ENCODE measurements at regions not wholly inside any gene's neighbourhood (a gene's known extent, or its start where the extent isn't known, plus 50 kb on each side); places are given as distances from the start of the nearest gene placed in this dataset.
"Not testable (repeated sequence)": the region's sequence is repeated elsewhere in the genome, so short reads cannot be mapped to it uniquely, and the experiment has no call there.

- H3K4me3 ChIP-seq (ENCODE audit: low read depth, low read length) = no peak overlapping the region
- no peak for DNase-seq (ENCODE audit: low read depth)
- no peak for TF ChIP-seq CTCF (conservative IDR thresholded peaks at IDR 0.05; ENCODE audit: low read depth, low read length)
These were observed 310.5 kb downstream of the PTGER3 start for GRCh38 chr1:70737125-70737524.

GRCh38 chr1:70738624-70739023, 309.0 kb downstream of the PTGER3 start:
- no peak for TF ChIP-seq CTCF (conservative IDR thresholded peaks at IDR 0.05; ENCODE audit: low read depth, low read length)
- DNase-seq (ENCODE audit: low read depth) = no peak
- H3K4me3 ChIP-seq (ENCODE audit: low read depth, low read length) = no peak overlapping the region

GRCh38 chr1:70745199-70745598, 302.4 kb downstream of the PTGER3 start:
- no peak overlapping the region for H3K4me3 ChIP-seq (ENCODE audit: low read depth, low read length)
- peak; percentile 3 for DNase-seq (ENCODE audit: low read depth)
- TF ChIP-seq CTCF (conservative IDR thresholded peaks at IDR 0.05; ENCODE audit: low read depth, low read length) = peak; percentile 36

- not testable (repeated sequence) for H3K4me3 ChIP-seq (ENCODE audit: low read depth, low read length); DNase-seq (ENCODE audit: low read depth)
These were observed 301.6 kb downstream of the PTGER3 start for GRCh38 chr1:70746062-70746461.

- H3K4me3 ChIP-seq (ENCODE audit: low read depth, low read length); DNase-seq (ENCODE audit: low read depth): not testable (repeated sequence)
These were observed 300.5 kb downstream of the PTGER3 start for GRCh38 chr1:70747123-70747522.

GRCh38 chr1:70751676-70752287, 295.8 kb downstream of the PTGER3 start:
- not testable (repeated sequence) for H3K4me3 ChIP-seq (ENCODE audit: low read depth, low read length); DNase-seq (ENCODE audit: low read depth)

GRCh38 chr1:70754701-70755100, 292.9 kb downstream of the PTGER3 start:
- no peak for TF ChIP-seq CTCF (conservative IDR thresholded peaks at IDR 0.05; ENCODE audit: low read depth, low read length)
- H3K4me3 ChIP-seq (ENCODE audit: low read depth, low read length) = no peak overlapping the region
- DNase-seq (ENCODE audit: low read depth) = no peak

GRCh38 chr1:70760154-70760553, 287.5 kb downstream of the PTGER3 start:
- no peak for DNase-seq (ENCODE audit: low read depth)

More at GRCh38 chr1:70760154-70760553, 287.5 kb downstream of the PTGER3 start:
- H3K4me3 ChIP-seq (ENCODE audit: low read depth, low read length) = no peak overlapping the region
- no peak for TF ChIP-seq CTCF (conservative IDR thresholded peaks at IDR 0.05; ENCODE audit: low read depth, low read length)

Data from choroid plexus epithelial cell (primary cell).